ENCODE measurements at regions not wholly inside any gene's neighbourhood (a gene's known extent, or its start where the extent isn't known, plus 50 kb on each side); places are given as distances from the start of the nearest gene placed in this dataset.
"Not testable (repeated sequence)": the region's sequence is repeated elsewhere in the genome, so short reads cannot be mapped to it uniquely, and the experiment has no call there.

DNA sequence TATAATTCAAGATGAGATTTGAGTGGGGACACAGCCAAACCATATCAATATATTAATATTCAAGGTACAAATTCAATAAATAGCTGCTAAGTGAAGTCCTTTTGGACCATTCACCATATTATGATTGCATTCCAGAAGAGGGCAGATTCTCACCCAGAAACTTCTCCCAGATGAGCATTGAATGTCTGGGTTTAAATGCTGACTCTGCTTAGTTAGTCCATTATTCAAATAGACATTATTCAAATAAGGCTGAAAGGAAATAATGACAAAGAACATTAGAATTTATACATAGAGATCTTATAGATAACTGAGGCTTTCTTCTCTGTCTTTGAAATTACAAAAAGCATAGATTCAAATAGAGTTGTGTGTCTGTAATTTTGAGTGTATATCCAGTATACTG is 579.4 kb upstream of the SLC8A1 start:
- no peak for DNase-seq
- Histone ChIP-seq H3K27me3 (no peaks in the 10 kb centered on the region), H3K4me3 (no peak overlapping the region), H3K4me1 (no peaks in the 10 kb centered on the region), H3K36me3 (no peaks in the 10 kb centered on the region), H3K9me3 (replicated peaks) (no peaks in the 10 kb centered on the region), H3K27ac (no peak overlapping the region)

DNA sequence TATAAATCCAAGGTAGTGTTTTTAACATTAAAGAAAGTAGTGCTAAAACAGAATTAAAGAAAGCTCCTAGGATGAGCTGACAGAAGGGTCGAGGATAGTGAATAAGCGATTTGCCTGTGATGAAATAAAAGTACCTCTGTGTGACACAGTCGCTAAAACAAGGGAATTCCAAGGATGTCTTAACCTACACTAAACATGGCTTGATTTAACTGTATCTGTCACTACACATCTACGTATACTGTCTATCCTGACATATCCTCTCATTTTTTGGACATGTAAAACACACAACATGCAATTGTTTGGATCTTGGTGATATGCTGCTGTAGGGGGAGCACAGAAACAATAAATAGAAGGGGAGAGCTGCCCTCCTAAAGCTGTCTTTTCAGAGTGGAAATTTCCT is 580.8 kb upstream of the SLC8A1 start:
- Histone ChIP-seq H3K9me3 (replicated peaks) (no peaks in the 10 kb centered on the region), H3K27ac (no peak overlapping the region), H3K36me3 (no peaks in the 10 kb centered on the region), H3K4me1 (no peaks in the 10 kb centered on the region), H3K27me3 (no peaks in the 10 kb centered on the region), H3K4me3 (no peak overlapping the region)
- no peak for DNase-seq

GRCh38 chr2:41033127-41033526 is 581.2 kb upstream of the SLC8A1 start:
- Histone ChIP-seq H3K9me3 (replicated peaks) (no peaks in the 10 kb centered on the region), H3K4me1 (no peaks in the 10 kb centered on the region), H3K36me3 (no peaks in the 10 kb centered on the region), H3K4me3 (no peak overlapping the region), H3K27ac (no peak overlapping the region), H3K27me3 (no peaks in the 10 kb centered on the region)
- no peak for DNase-seq

DNA sequence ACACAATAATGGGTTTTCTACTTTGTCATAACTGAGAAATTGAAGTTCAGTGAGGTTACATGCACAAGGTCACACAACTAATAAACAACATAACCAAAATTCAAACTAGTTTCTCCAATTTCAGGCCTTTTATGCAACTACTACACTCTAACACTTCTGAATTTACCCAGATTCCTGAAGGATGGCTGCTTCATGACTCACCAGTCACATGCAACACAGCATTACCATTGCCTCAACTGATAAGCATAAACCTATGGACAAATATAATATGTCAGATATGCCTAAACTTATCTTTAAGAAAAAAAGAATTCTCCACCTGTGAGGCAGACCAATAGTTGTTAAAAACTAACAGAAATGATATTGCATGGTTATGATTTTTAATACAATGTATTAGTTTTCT is 586.5 kb upstream of the SLC8A1 start:
- no peak overlapping the region for H3K27ac ChIP-seq
- H3K27me3 ChIP-seq, result peaks cover 3% of the 10 kb centered on the region; the same call in 1 of the 2 replicates
- no peaks in the 10 kb centered on the region for H3K36me3 ChIP-seq
- H3K4me3 ChIP-seq, result no peak overlapping the region
- H3K9me3 ChIP-seq (replicated peaks), result no peaks in the 10 kb centered on the region
- H3K4me1 ChIP-seq, result no peaks in the 10 kb centered on the region
- DNase-seq, result no peak

DNA sequence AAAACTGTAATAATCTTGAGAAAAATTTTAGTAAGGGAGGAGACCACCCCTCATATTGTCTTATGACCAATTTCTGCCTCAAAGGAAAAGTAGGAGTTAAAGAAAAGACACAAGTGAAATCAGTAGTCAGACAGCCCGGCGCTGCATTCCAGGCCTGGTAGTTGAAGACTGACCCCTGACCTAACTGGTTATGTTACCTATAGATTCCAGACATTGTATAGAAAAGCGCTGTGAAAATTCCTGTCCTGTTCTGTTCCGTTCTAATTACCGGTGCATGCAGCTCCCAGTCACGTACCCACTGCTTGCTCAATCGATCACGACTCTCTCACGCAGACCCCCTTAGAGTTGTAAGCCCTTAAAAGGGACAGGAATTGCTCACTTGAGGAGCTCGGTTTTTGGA is 587.9 kb upstream of the SLC8A1 start:
- not testable (repeated sequence) for H3K4me3 ChIP-seq; H3K27ac ChIP-seq; H3K4me1 ChIP-seq; H3K9me3 ChIP-seq (replicated peaks); H3K36me3 ChIP-seq; DNase-seq; H3K27me3 ChIP-seq

DNA sequence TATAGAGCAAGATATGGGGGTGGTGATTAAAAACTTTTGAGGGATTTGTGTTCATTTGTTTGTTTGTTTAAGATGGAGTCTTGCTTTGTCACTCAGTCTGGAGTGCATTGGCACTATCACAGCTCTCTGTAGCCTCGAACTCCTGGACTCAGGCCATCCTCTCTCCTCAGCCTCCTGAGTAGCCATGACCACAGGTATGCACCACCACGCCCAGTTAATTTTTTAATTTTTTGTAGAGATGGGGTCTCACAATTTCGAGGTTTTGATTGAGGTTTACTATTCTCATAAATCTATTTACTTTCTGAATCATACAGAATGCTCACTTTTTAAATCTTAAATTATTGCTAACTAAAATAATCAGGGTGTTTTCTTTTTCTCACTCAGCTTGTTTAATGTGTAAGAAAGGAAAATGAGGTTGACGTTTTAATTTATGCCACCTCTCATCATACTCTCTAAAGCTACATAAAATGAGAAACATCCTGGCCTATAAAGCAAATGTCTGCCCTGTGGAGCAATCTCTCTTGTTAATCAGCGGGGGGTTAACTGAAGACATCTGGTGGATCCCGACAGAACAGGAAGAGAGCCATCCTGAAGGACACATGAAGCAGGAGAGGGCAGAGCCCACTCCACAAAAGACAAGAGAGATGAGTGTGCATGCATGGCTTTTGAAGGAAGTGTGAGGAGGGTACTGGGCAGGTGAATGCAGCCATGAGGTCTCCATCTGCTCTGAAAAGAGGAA is 589.1 kb upstream of the SLC8A1 start:
- H3K27me3 ChIP-seq, result peaks cover 3% of the 10 kb centered on the region; the same call in 1 of the 2 replicates
- no peaks in the 10 kb centered on the region for H3K36me3 ChIP-seq
- no peaks in the 10 kb centered on the region for H3K4me1 ChIP-seq
- H3K9me3 ChIP-seq (replicated peaks), result no peaks in the 10 kb centered on the region
- no peak for DNase-seq
- no peak overlapping the region for H3K4me3 ChIP-seq
- H3K27ac ChIP-seq, result no peak overlapping the region

GRCh38 chr2:41042343-41042742 is 590.5 kb upstream of the SLC8A1 start:
- no peak for DNase-seq
- H3K9me3 ChIP-seq (replicated peaks), result no peaks in the 10 kb centered on the region

GRCh38 chr2:41061356-41061755 is 609.5 kb upstream of the SLC8A1 start:
- Histone ChIP-seq H3K9me3 (replicated peaks) (no peaks in the 10 kb centered on the region), H3K4me1 (no peaks in the 10 kb centered on the region), H3K27ac (no peak overlapping the region), H3K4me3 (no peak overlapping the region), H3K36me3 (no peaks in the 10 kb centered on the region), H3K27me3 (no peaks in the 10 kb centered on the region)
- DNase-seq, result peak in 1 of 2 experiments; percentile 16

More at GRCh38 chr2:41042343-41042742, 590.5 kb upstream of the SLC8A1 start:
- Histone ChIP-seq H3K36me3 (no peaks in the 10 kb centered on the region), H3K27me3 (peaks cover 3% of the 10 kb centered on the region; the same call in 1 of the 2 replicates), H3K4me1 (no peaks in the 10 kb centered on the region), H3K27ac (no peak overlapping the region), H3K4me3 (no peak overlapping the region)

DNA sequence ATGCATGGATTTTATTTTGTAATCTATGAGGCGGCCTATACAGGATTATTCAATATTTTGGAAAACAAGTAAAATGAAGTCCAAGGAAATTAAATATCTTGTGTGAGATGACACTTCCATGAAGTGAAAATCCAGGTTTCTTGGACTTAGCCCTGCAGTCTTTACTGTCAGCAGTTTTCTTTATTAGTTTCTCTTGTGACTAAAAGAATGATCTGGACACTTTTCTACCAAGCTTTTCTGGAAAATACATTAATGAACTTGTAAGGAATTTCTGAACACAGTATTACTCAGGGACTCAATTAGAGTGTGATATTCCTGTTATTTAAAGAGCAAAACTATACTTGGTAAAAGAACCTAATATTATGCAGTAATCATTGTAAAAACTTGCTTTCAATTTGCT is 610.4 kb upstream of the SLC8A1 start:
- no peak overlapping the region for H3K27ac ChIP-seq
- no peaks in the 10 kb centered on the region for H3K27me3 ChIP-seq
- H3K9me3 ChIP-seq (replicated peaks), result no peaks in the 10 kb centered on the region
- DNase-seq, result no peak
- H3K36me3 ChIP-seq, result no peaks in the 10 kb centered on the region
- H3K4me1 ChIP-seq, result no peaks in the 10 kb centered on the region
- H3K4me3 ChIP-seq, result no peak overlapping the region

- DNase-seq, result no peak
- Histone ChIP-seq H3K4me3 (no peak overlapping the region), H3K4me1 (no peaks in the 10 kb centered on the region), H3K27ac (no peak overlapping the region), H3K27me3 (peaks cover 3% of the 10 kb centered on the region; the same call in 1 of the 2 replicates), H3K36me3 (no peaks in the 10 kb centered on the region), H3K9me3 (replicated peaks) (no peaks in the 10 kb centered on the region)
Measured at GRCh38 chr2:41066168-41066567, 614.3 kb upstream of the SLC8A1 start.

DNA sequence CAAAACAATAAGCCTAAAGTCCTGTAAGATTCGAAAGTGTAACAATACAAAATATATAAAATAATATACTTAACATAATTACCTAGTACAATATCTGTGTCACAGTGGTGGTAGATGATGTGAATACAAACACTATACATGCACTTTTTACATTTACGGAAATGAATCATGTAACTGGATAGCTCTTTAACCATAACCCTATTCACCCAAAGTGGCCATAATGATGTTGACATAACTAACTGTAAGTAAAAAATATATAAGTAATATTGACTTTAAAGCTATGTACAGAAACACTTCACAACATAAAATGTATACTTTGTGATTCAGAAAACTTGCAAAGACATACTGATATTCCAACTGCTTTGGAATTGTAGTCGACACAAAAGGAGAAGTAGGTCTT is 616.9 kb upstream of the SLC8A1 start:
- Histone ChIP-seq H3K36me3 (no peaks in the 10 kb centered on the region), H3K4me3 (no peak overlapping the region), H3K27me3 (peaks cover 3% of the 10 kb centered on the region; the same call in 1 of the 2 replicates), H3K4me1 (no peaks in the 10 kb centered on the region), H3K9me3 (replicated peaks) (no peaks in the 10 kb centered on the region), H3K27ac (no peak overlapping the region)
- DNase-seq, result no peak

DNA sequence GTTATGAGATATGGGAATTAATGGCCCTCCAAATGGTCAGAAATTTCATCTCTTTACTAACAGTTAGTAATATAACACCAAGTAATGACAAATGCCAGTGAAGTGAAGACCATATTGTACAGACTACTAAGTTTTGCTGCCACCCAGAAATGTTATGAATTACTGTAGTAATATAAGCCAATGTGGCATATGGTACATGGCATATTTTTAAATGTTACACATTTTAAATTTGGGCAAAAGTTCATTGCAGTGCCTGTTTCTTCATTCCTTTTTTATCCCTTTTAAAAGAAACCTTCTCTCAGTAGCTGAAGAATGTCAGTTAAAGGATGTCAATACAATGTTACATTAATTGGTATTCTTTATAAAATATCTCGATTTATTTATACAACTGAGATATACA is 626.5 kb upstream of the SLC8A1 start:
- no peaks in the 10 kb centered on the region for H3K9me3 ChIP-seq (replicated peaks)
- H3K36me3 ChIP-seq, result no peaks in the 10 kb centered on the region
- peaks cover 3% of the 10 kb centered on the region; the same call in 1 of the 2 replicates for H3K4me1 ChIP-seq
- no peak overlapping the region for H3K4me3 ChIP-seq
- no peak overlapping the region for H3K27ac ChIP-seq
- H3K27me3 ChIP-seq, result no peaks in the 10 kb centered on the region
- DNase-seq, result no peak

- Histone ChIP-seq H3K27me3 (no peaks in the 10 kb centered on the region), H3K27ac (no peak overlapping the region), H3K4me3 (no peak overlapping the region), H3K9me3 (replicated peaks) (no peaks in the 10 kb centered on the region), H3K4me1 (peaks cover 3% of the 10 kb centered on the region; the same call in 1 of the 2 replicates), H3K36me3 (no peaks in the 10 kb centered on the region)
- DNase-seq, result no peak
Measured at GRCh38 chr2:41079011-41079410, 627.1 kb upstream of the SLC8A1 start.

- Histone ChIP-seq H3K9me3 (replicated peaks) (no peaks in the 10 kb centered on the region), H3K27ac (no peak overlapping the region), H3K4me1 (no peaks in the 10 kb centered on the region), H3K27me3 (no peaks in the 10 kb centered on the region), H3K36me3 (no peaks in the 10 kb centered on the region), H3K4me3 (no peak overlapping the region)
- DNase-seq, result no peak
Measured at GRCh38 chr2:41084321-41084720, 632.4 kb upstream of the SLC8A1 start.

- Histone ChIP-seq H3K4me3 (no peak overlapping the region), H3K4me1 (no peaks in the 10 kb centered on the region), H3K36me3 (no peaks in the 10 kb centered on the region), H3K27ac (no peak overlapping the region), H3K9me3 (replicated peaks) (no peaks in the 10 kb centered on the region), H3K27me3 (no peaks in the 10 kb centered on the region)
- DNase-seq, result no peak
Measured at GRCh38 chr2:41087946-41088345, 636.1 kb upstream of the SLC8A1 start.

- Histone ChIP-seq H3K36me3 (no peaks in the 10 kb centered on the region), H3K9me3 (replicated peaks) (no peaks in the 10 kb centered on the region), H3K27ac (no peak overlapping the region), H3K27me3 (no peaks in the 10 kb centered on the region), H3K4me1 (no peaks in the 10 kb centered on the region), H3K4me3 (no peak overlapping the region)
- DNase-seq, result no peak
Measured at GRCh38 chr2:41101281-41101680, 649.4 kb upstream of the SLC8A1 start.
